ENCODE measurements at regions not wholly inside any gene's neighbourhood (a gene's known extent, or its start where the extent isn't known, plus 50 kb on each side); places are given as distances from the start of the nearest gene placed in this dataset.

DNA sequence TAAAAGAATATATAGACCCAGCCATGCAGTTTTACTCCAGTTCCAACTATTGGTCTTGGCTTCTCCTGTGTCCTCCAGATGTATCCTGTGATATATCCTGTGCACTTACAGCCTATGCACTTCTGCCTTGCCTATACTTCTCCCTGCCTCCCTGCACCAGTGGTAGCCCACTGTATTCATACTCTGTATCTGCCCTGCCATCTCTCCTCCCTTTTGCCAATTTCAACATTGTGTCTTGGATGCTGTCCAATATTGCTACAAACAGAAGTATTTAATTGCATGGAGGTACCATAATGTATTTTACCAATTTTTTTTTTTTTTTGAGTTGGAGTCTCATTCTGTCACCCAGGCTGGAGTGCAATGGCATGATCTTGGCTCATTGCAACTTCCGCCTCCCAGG, 242.7 kb downstream of the HAPSTR1 start:
- Histone ChIP-seq H3K9ac (ENCODE audit: insufficient read depth in 1 of 2, low read length in 2 of 2) (no peak overlapping the region), H3K9me3 (ENCODE audit: control insufficient read depth in 4 of 4, insufficient read depth in 3 of 4, low read length in 3 of 4) (peaks cover 0 to 4% (median 0%) of the 10 kb centered on the region in 4 donors), H3K27ac (ENCODE audit: low read depth in 1 of 2, low read length in 1 of 2) (no peak overlapping the region), H3K36me3 (ENCODE audit: control insufficient read depth in 4 of 4, insufficient read depth in 4 of 4, low read length in 4 of 4) (no peaks in the 10 kb centered on the region), H3K4me3 (no peak overlapping the region), H3K4me1 (ENCODE audit: control insufficient read depth in 5 of 5, insufficient read depth in 5 of 5, low read length in 5 of 5) (peaks cover 0 to 3% (median 0%) of the 10 kb centered on the region in 5 donors), H3K27me3 (ENCODE audit: control insufficient read depth in 3 of 3, insufficient read depth in 3 of 3, low read length in 2 of 3) (no peaks in the 10 kb centered on the region)
- ATAC-seq (ENCODE audit: insufficient read depth, low FRiP score) (no peak), DNase-seq (peak in 2 of 3 donors; percentile 35 to 37)
- TF ChIP-seq, protein P1, sequence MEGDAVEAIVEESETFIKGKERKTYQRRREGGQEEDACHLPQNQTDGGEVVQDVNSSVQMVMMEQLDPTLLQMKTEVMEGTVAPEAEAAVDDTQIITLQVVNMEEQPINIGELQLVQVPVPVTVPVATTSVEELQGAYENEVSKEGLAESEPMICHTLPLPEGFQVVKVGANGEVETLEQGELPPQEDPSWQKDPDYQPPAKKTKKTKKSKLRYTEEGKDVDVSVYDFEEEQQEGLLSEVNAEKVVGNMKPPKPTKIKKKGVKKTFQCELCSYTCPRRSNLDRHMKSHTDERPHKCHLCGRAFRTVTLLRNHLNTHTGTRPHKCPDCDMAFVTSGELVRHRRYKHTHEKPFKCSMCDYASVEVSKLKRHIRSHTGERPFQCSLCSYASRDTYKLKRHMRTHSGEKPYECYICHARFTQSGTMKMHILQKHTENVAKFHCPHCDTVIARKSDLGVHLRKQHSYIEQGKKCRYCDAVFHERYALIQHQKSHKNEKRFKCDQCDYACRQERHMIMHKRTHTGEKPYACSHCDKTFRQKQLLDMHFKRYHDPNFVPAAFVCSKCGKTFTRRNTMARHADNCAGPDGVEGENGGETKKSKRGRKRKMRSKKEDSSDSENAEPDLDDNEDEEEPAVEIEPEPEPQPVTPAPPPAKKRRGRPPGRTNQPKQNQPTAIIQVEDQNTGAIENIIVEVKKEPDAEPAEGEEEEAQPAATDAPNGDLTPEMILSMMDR (IDR thresholded peaks at IDR 0.05; ENCODE audit: control extremely low read depth, extremely low read depth) = no peak
- WGBS, 2 donors = 94 to 98% methylated on average over 1 of the region's 1 CpG

GRCh38 chr16:9337308-9338032, 246.0 kb downstream of the HAPSTR1 start:
- no peak for DNase-seq
- WGBS, 2 donors = 60 to 71% methylated on average over 4 of the region's 4 CpGs
- H3K36me3 ChIP-seq (ENCODE audit: control insufficient read depth in 4 of 4, insufficient read depth in 4 of 4, low read length in 4 of 4) = no peaks in the 10 kb centered on the region
- H3K4me3 ChIP-seq = no peak overlapping the region
- TF ChIP-seq, protein P1 (IDR thresholded peaks at IDR 0.05; ENCODE audit: control extremely low read depth, extremely low read depth) = no peak
- H3K9me3 ChIP-seq (ENCODE audit: control insufficient read depth in 4 of 4, insufficient read depth in 3 of 4, low read length in 3 of 4) = peaks cover 0 to 4% (median 0%) of the 10 kb centered on the region in 4 donors
- no peak overlapping the region for H3K9ac ChIP-seq (ENCODE audit: insufficient read depth in 1 of 2, low read length in 2 of 2)
- ATAC-seq (ENCODE audit: insufficient read depth, low FRiP score) = no peak
- H3K27ac ChIP-seq (ENCODE audit: low read depth in 1 of 2, low read length in 1 of 2) = no peak overlapping the region
- no peaks in the 10 kb centered on the region for H3K27me3 ChIP-seq (ENCODE audit: control insufficient read depth in 3 of 3, insufficient read depth in 3 of 3, low read length in 2 of 3)
- peaks cover 0 to under 1% (median 0%) of the 10 kb centered on the region in 5 donors for H3K4me1 ChIP-seq (ENCODE audit: control insufficient read depth in 5 of 5, insufficient read depth in 5 of 5, low read length in 5 of 5)

DNA sequence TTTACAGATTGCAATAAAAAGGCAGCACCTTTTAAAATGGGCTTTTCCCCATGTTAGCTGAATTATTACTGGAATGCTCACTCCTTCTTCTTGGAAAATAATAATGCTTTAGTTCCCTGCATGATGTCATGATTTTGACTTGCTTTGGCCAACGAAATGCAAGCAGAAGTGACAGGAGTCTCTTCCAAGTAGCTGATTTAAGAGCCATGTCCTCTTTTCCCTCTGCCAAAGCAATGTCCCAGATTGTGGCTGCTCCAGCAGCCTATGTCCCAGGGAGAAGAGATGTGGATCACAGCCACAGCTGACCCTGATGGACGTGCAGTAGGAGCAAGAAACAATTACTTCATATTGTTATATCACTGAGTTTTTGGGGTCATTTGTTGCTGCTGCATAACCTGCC, 246.6 kb downstream of the HAPSTR1 start:
- ATAC-seq (ENCODE audit: insufficient read depth, low FRiP score) = no peak
- no peak overlapping the region for H3K27ac ChIP-seq (ENCODE audit: low read depth in 1 of 2, low read length in 1 of 2)

More for the DNA sequence above, 246.6 kb downstream of the HAPSTR1 start:
- Histone ChIP-seq H3K9ac (ENCODE audit: insufficient read depth in 1 of 2, low read length in 2 of 2) (no peak overlapping the region), H3K9me3 (ENCODE audit: control insufficient read depth in 4 of 4, insufficient read depth in 3 of 4, low read length in 3 of 4) (peaks cover 0 to under 1% (median 0%) of the 10 kb centered on the region in 4 donors), H3K36me3 (ENCODE audit: control insufficient read depth in 4 of 4, insufficient read depth in 4 of 4, low read length in 4 of 4) (no peaks in the 10 kb centered on the region), H3K4me1 (ENCODE audit: control insufficient read depth in 5 of 5, insufficient read depth in 5 of 5, low read length in 5 of 5) (peaks cover 0 to 6% (median 0%) of the 10 kb centered on the region in 5 donors), H3K27me3 (ENCODE audit: control insufficient read depth in 3 of 3, insufficient read depth in 3 of 3, low read length in 2 of 3) (no peaks in the 10 kb centered on the region), H3K4me3 (no peak overlapping the region)
- WGBS, 2 donors = 53 to 61% methylated on average over 2 of the region's 2 CpGs
- TF ChIP-seq, protein P1 (IDR thresholded peaks at IDR 0.05; ENCODE audit: control extremely low read depth, extremely low read depth) = no peak
- DNase-seq = no peak
